ENCODE measurements at regions not wholly inside any gene's neighbourhood (a gene's known extent, or its start where the extent isn't known, plus 50 kb on each side); places are given as distances from the start of the nearest gene placed in this dataset.
A peak's percentile ranks its signal among the peaks of the same experiment; 100 is the strongest.

- peak overlapping the region; percentile 89 to 93 for H3K27ac ChIP-seq
- POLR2A ChIA-PET, result interaction anchor here (0.6 to 3.6 kb wide), 8 partner anchors 81 to 642 kb away, joined by 3 to 39 read pairs (median 4); partner anchors contain the start of gene PAPPA
- TF ChIP-seq BCL3 (IDR thresholded peaks at IDR 0.05) (no peak), E2F6 (IDR thresholded peaks at IDR 0.05; ENCODE audit: borderline replicate concordance, low read depth) (no peak), HMGXB4 (CRISPR knock-in tag; IDR thresholded peaks at IDR 0.05; ENCODE audit: borderline replicate concordance) (no peak), HEYL (CRISPR knock-in tag; IDR thresholded peaks at IDR 0.05) (no peak), HOXB5 (CRISPR knock-in tag; IDR thresholded peaks at IDR 0.05) (no peak), MAX (IDR thresholded peaks at IDR 0.05) (peak; percentile 65; the same call in 1 of the 2 replicates), ZFP36 (IDR thresholded peaks at IDR 0.05; ENCODE audit: borderline replicate concordance, partially characterized antibody) (no peak), FOSL2 (IDR thresholded peaks at IDR 0.05) (peak; percentile 52; the same call in 1 of the 2 replicates), FOSL2 (CRISPR knock-in tag; IDR thresholded peaks at IDR 0.05) (peak; percentile 84), RFX5 (IDR thresholded peaks at IDR 0.05) (no peak), TP53 (CRISPR knock-in tag; IDR thresholded peaks at IDR 0.05) (no peak), PHF8 (IDR thresholded peaks at IDR 0.05; ENCODE audit: borderline replicate concordance, low read depth) (no peak), POLR2AphosphoS2 (conservative IDR thresholded peaks at IDR 0.05; ENCODE audit: low read length) (no peak), NPAS2 (CRISPR knock-in tag; IDR thresholded peaks at IDR 0.05; ENCODE audit: borderline replicate concordance) (no peak), ATOH8 (CRISPR knock-in tag; IDR thresholded peaks at IDR 0.05; ENCODE audit: low read depth) (0 out of 2 replicates have a peak, but pooled peaks have one; percentile 41), RCOR1 (IDR thresholded peaks at IDR 0.05; ENCODE audit: low read depth, low read length) (no peak), MYC (IDR thresholded peaks at IDR 0.05; ENCODE audit: borderline replicate concordance, low read length) (no peak), JUNB (IDR thresholded peaks at IDR 0.05) (no peak), ZC3H11A (IDR thresholded peaks at IDR 0.05) (no peak), POLR2A (IDR thresholded peaks at IDR 0.05; ENCODE audit: low read length) (no peak), ZNF302 (CRISPR knock-in tag; IDR thresholded peaks at IDR 0.05) (no peak), NR3C1 (IDR thresholded peaks at IDR 0.05) (no peak), SMC3 (IDR thresholded peaks at IDR 0.05) (peak; percentile 91), MAFK (IDR thresholded peaks at IDR 0.05; ENCODE audit: partially characterized antibody) (no peak), BHLHE40 (IDR thresholded peaks at IDR 0.05; ENCODE audit: low read depth, low read length) (no peak), ESRRA (IDR thresholded peaks at IDR 0.05; ENCODE audit: borderline replicate concordance, low read length) (no peak), CHD2 (IDR thresholded peaks at IDR 0.05; ENCODE audit: low read length, partially characterized antibody) (no peak), REST (IDR thresholded peaks at IDR 0.05) (no peak), JUN (IDR thresholded peaks at IDR 0.05) (peak; percentile 69 to 81; a peak in 4 of 5 replicates), TFCP2L1 (CRISPR knock-in tag; IDR thresholded peaks at IDR 0.05) (no peak), USF2 (IDR thresholded peaks at IDR 0.05) (no peak), EHMT2 (IDR thresholded peaks at IDR 0.05; ENCODE audit: low read depth) (no peak)
Measured at GRCh38 chr9:115591584-115591984, 473.6 kb upstream of the TNC start.

More at GRCh38 chr9:115591584-115591984, 473.6 kb upstream of the TNC start:
- CTCF ChIA-PET, result interaction anchor here (0.6 to 7.3 kb wide), 48 partner anchors 9 to 1269 kb away, joined by 3 to 118 read pairs (median 3); partner anchors contain the start of gene PAPPA
- Histone ChIP-seq H3K9me3 (peaks cover 22% of the 10 kb centered on the region), H3K4me3 (no peak overlapping the region), H3K4me1 (peaks cover 65% of the 10 kb centered on the region), H3K4me2 (peak overlapping the region; percentile 60)
- FAIRE-seq (peak; percentile 100), ATAC-seq (peak; percentile 89 to 92), DNase-seq (ENCODE audit: low read depth in 1 of 2, low spot score in 1 of 2) (peak; percentile 83 to 97)
- 4% methylated on average over 4 of the region's 4 CpGs for WGBS (ENCODE audit: missing lambda C conversion rate)
